ENCODE measurements at regions not wholly inside any gene's neighbourhood (a gene's known extent, or its start where the extent isn't known, plus 50 kb on each side); places are given as distances from the start of the nearest gene placed in this dataset.
"Not testable (repeated sequence)": the region's sequence is repeated elsewhere in the genome, so short reads cannot be mapped to it uniquely, and the experiment has no call there.

GRCh38 chr3:28039829-28040228, 201.6 kb upstream of the CMC1 start:
- no peak for DNase-seq

GRCh38 chr3:28042095-28042635, 199.3 kb upstream of the CMC1 start:
- DNase-seq: no peak

DNA sequence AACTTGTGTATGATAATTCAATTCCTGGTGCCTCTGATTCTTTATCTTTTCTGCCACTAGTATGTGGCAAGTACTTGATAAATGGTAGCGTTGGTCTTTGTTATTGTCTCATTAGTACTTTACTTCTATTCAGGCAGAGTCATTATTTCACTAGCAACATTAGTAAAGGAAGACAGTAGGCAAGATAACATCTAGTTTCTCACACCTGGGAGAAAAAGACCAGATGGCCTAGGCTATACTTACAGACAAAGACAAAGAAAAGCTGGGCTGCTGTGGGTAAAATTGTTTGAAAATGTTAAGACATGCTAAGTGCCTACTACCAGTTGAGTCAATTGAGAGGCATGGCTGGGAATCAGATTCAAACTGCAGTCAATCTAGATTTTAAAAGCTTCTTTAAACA, 198.7 kb upstream of the CMC1 start:
- no peak for DNase-seq

GRCh38 chr3:28050120-28050519, 191.3 kb upstream of the CMC1 start:
- DNase-seq: no peak

DNA sequence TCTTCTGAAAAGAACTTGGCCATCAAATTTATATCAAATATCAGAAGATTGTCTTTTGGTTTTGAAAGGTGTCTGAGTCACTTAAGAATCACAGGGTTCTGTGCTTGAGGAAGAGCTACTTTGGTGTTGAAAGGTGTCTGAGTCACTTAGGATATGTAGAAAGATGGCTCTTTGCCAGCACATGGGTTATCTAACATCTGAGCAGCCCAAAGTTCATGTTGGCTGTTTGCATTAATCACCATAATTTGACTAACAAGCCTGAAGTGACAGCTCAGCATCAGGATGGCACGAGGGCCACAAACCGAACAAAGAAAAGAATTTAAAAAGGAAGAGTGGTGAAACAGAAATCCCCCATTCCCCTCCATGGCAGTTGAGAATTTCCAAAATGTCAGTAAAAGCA, 190.5 kb upstream of the CMC1 start:
- no peak for DNase-seq

DNA sequence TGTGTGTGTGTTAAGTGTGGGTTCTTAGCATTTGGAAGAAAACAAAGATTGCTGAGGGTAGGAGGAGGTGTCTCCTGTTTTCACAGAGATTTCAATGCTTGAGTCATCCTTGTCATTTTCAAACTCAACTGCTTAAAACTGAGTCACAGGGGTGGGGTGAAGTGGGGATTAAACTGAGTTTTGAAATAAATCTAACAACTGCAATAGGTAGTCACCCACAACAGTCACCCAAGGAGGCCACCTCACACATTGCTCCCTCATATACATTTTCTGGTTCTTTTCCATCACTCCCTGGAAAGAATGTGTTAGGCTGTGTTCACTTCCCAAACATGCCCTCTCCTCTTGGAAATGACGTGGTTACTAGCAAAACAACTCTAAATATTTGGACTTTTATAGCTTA, 187.7 kb upstream of the CMC1 start:
- DNase-seq: no peak

DNA sequence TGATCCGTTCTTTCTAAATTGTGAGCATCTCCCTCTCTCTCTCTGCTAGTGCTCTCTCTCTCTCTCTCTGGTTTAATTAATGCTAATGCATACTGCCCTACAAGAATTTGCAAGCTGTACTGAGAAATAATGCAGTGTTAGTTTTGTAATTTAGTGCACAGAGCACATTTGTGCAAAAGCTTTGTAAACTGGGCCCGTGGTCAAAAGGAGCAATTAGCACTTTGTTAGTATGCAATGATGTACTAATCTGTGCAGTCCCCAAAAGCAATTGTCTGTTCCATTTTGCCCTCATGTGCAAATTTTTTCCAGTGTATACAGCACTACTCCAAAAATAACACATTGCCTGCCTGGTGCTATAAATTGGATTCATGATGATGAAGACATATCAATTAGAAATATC, 184.6 kb upstream of the CMC1 start:
- no peak for DNase-seq

- DNase-seq: no peak
Observed at GRCh38 chr3:28057539-28057938, 183.9 kb upstream of the CMC1 start.

DNA sequence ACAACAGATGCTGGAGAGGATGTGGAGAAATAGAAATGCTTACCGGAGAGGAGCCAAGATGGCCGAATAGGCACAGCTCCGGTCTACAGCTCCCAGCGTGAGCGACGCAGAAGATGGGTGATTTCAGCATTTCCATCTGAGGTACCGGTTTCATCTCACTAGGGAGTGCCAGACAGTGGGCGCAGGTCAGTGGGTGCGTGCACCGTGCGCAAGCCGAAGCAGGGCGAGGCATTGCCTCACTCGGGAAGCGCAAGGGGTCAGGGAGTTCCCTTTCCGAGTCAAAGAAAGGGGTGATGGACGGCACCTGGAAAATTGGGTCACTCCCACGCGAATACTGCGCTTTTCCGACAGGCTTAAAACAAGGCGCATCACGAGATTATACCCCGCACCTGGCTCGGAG, 182.2 kb upstream of the CMC1 start:
- DNase-seq: not testable (repeated sequence)

- no peak for DNase-seq
Observed at GRCh38 chr3:28066020-28066419, 175.4 kb upstream of the CMC1 start.

DNA sequence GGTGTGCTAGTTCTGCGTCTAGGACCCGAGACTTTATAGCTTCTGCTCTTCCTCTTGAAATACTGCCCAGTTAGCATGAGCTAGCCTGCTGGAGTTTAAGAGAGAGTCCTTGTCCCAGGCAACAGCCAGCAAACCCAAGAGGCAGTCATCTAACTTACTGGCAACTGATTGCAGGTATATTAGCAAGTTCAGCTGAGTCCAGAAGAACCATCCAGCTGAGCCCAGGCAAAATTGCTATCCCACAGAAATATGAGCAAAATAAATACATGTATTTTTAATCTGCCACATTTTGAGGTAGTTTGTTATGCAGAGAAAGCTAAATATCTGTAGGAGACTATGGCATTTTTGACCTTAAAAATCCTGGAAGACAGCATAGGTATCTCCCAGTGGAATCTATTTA, 174.4 kb upstream of the CMC1 start:
- no peak for DNase-seq

DNA sequence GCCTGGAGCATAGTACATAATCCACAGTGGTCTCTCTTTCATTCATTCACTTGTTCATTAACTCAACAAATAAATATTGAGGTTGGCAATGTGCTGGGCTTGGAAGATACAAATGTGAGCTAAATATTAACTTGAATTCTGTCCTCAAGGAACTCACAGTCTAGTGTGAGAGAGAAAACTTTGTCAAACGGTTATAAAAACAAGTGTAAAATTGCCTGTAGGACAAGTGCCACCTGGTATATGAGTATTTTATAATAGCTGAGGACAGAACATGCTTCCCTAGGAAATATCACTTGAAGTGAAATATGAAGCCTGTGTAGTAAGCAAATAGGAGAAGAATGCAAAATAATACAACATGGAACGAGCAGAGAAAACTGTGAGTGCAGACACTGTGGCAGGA, 173.1 kb upstream of the CMC1 start:
- DNase-seq: no peak

DNA sequence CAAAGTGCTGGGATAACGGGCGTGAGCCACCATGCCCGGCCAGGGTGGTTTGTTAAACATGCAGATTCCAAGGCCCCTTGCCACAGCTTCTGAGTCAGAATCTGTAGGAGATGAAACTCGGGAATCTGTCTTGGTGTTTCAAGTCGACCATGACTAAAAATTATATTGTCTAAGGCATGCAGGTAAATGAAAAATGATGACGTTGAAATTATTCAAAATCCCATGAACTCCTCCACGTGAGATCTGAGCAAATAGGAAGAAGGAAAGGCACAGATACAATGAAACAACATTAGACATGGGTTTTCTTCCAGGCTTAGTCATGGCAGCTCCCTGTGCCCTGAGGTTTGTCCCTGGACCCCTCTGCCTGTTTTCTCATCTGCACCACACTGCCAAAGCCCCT, 172.0 kb upstream of the CMC1 start:
- no peak for DNase-seq

GRCh38 chr3:28076246-28076645, 165.2 kb upstream of the CMC1 start:
- no peak for DNase-seq

DNA sequence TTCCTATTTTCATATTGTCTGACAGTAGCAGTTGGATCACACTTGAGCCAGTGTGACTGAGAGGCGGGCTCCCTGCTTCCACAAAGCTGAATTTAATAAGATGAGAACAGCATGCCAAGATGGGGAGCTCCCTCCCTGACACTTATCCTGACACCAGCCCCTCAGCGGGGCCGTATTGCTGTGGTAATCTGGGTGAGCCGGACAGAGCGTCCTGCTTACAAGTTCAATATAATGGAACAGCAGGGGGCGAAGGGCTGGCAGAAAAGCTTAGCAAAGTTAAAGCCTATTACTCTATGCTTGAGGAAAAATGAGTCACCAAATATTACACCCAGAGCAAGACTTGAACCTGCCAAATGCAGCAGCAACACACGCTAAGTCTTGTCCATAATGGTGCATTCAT, 163.8 kb upstream of the CMC1 start:
- DNase-seq: no peak

DNA sequence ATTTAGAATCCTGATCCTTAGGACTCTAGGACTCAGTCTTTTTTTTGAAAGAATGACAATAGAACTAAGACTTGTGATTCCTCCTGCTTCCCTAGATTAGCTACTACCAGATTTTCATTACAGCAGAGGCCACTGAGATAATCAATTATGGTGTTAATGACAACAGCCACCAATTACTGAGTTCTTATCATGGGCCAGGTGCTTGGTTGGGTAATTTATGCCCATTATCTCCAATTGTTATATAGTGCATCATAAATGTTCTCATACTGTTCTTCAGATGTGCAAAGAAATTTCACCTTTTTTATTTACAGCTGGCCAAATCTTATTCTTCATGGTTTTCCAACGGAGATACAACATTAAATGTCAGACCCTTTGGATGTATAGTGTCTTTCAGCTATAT, 162.9 kb upstream of the CMC1 start:
- DNase-seq: no peak

DNA sequence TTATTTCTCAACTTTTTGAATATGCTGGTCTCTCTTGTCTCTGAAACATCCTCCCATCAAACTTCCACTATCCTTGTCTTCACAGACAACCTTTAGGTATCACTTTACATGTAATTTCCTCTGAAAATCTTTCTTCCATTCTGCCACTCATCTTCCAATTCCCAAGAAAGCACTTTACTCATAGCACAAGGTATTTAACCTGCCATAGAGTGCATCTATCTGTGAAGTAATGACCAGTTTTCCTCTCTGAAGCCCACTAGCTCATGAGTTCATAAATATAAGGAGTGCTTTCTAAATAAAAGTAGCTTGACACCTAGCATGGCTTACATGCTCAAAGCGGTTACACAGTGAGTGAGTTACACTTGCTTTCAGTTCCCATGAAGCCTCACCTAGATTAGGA, 160.7 kb upstream of the CMC1 start:
- DNase-seq: no peak

GRCh38 chr3:28081533-28081947, 159.9 kb upstream of the CMC1 start:
- DNase-seq: no peak

DNA sequence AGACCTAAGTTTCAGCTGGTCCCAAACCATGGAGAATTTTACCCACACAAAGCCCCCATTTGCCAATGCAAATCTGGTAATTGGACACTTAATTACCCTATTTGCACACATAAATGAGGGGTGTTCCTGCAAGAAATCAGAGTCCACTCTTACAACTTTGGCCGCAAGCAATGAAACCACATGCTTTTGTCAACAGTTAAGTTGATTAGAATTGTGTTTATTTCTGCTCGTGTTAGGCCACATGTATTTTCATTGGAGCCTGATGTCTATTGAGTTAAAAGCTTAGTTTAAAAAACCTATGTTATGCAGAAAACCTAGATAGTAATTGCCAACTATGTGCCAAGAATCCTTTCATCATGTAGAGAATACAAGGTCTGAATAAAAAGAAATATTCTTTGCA, 153.8 kb upstream of the CMC1 start:
- DNase-seq: no peak

GRCh38 chr3:28088811-28089526, 152.4 kb upstream of the CMC1 start:
- DNase-seq: no peak

- no peak for DNase-seq
Observed at GRCh38 chr3:28089527-28089897, 151.9 kb upstream of the CMC1 start.

GRCh38 chr3:28099296-28099695, 142.1 kb upstream of the CMC1 start:
- DNase-seq: no peak

- DNase-seq: no peak
Observed at GRCh38 chr3:28101705-28102104, 139.7 kb upstream of the CMC1 start.

- no peak for DNase-seq
Observed at GRCh38 chr3:28103861-28104260, 137.6 kb upstream of the CMC1 start.

DNA sequence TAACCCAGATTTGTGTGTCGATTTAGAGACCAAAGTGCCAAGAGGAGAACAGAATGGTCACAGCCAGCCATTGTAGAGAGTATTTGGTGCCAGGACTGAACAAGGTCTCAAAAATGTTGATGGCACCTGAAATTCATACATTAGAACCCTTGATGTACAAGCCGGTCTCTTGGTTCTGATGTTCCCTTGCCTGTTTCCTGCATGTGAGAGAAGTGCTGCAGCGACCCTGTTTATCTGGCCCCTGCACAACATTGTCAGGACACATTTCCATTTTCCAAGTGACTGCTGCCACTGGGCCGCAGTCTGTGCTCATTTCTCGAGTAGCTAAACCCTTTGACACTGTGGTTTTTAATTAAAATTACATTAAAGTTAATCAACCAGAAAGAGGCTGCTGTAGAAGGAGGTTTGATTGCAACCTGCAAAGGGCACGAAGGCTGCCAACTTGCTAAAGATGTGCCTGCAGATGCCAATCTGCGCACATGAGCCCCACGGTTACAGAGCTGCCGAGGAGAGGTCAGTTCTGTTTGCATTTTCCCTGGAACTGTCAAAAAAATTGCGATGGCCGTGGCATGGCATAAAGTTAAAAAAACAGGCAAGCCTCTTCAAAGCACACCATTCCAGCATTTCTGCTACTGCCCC, 136.4 kb upstream of the CMC1 start:
- DNase-seq: no peak

All from NCI-H1436 treated with DMSO at 0.1 percent for 48 hours (cell line).